IPS-NIHi11 (cell line): ENCODE measurements at regions not wholly inside any gene's neighbourhood (a gene's known extent, or its start where the extent isn't known, plus 50 kb on each side); places are given as distances from the start of the nearest gene placed in this dataset.

Source experiments
- DNase-seq: peaks from one replicate; pipeline ENCODE4 v3.0.0; 2012; ENCODE audit warnings: mixed read lengths, low spot score

DNA sequence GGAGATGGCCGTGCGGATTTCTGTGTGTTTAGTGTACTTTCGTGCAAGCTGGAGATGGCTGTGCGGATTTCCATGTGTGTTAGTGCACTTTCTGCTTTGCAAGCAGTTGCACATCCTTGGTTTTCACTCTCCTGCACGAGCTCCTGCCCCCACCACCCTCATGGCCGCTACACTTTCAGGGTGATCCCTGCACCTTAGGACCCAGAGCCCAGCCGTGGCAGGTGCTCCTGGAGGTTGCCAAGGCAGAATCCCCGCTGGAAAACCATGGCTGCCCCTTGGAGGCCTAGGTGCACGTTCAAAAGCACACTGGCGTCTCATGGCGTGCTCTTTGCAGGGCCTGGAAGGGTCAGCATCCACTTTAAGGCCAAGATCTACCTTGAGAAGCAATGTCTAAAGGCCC lies 311.0 kb upstream of the TNRC6C start:
- DNase-seq, result no peak

GRCh38 chr17:77649717-77650211 lies 308.7 kb upstream of the TNRC6C start:
- no peak for DNase-seq

DNA sequence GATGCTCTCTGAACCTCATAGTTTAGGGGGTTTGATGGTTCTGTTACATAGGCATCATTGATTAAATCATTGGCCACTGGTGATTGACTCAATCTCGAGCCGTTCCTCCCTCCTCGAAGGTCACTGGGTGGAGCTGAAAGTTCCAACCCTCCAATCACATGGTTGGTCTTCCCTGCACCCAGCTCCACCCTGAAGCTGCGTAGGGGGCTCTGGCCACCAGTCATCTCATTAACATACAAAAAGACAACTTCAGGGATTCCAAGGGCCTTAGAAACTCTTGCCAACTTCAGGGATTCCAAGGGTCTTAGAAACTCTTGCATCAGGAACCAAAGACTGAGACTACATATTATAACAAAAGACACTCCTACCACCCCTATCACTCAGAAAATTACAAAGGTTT lies 306.5 kb upstream of the TNRC6C start:
- DNase-seq, result no peak

DNA sequence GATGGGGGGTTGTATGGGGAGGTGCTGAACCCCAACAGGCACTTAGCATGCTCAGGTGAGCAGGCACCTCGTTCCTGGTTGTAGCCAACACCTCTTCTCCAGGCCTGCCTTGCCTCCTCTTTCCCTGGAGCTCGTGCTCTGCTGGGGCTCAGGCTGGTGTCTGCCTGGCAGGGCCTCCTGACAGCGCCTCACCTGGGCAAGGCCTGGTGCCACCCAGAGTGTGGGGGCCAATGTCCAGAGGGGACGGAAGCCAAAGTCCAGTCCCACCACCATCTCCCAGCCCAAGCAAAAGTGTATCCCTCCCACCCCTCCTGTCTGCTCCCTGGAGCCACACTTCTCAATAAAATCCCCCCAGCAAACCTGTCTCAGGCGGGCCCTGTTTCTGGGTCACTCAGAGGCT lies 304.2 kb upstream of the TNRC6C start:
- DNase-seq, result no peak

DNA sequence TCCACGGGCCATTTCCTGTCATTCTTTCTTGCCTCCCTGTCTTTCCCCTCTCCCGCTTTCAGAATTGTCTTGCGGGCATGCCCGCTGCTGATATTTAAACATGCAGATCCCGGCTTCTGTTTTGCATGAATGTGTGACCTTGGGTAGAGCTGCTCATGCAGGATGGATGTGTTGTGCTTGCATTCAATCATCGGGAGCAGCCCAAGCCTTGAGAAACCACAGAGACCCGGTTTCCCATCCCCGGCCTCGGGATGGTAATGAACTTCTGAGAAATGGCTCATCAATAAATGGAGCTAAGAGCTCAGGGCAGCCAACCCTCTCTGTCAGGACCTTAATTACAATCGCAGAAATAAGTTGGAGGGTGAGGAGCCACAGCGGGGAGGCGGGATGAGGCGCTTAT lies 303.7 kb upstream of the TNRC6C start:
- DNase-seq, result no peak

DNA sequence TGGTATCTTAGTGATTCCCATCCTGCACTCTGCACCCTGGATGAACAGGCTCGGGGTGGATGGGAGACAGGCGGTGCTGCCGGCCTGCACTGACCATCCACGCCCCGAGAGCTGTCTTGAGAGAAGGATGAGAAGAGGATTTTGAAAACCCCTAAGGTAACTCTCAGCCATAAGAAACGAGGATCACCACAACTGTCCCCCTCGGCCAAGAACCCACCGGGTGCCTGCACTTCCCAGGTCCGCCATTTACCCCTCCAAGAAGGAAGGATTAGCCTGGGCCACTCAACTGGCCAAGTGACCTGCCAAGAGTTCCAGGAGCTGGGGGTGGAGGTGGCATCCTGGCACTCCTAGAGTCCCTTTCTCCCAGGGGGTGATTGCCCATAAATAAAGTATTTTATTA lies 302.4 kb upstream of the TNRC6C start:
- DNase-seq, result no peak

DNA sequence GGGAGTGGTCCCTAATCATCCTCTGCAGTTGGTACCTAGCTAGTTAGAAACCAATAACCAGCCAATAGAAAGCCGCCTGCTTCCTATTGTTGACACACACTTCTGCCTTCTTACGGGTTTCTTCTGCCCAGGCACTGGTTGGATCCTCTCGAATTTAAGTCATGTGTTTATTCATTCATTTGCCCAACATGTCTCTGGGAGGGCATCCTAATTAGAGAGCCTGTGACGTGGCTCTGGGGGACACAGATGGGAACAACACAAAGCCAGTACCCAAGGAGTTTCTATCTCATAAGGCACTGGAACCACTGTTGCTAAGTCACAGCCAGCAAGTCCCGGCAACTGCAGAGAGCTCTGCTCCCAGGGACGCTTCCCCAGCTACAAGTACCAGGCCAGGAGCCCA lies 300.7 kb upstream of the TNRC6C start:
- no peak for DNase-seq

DNA sequence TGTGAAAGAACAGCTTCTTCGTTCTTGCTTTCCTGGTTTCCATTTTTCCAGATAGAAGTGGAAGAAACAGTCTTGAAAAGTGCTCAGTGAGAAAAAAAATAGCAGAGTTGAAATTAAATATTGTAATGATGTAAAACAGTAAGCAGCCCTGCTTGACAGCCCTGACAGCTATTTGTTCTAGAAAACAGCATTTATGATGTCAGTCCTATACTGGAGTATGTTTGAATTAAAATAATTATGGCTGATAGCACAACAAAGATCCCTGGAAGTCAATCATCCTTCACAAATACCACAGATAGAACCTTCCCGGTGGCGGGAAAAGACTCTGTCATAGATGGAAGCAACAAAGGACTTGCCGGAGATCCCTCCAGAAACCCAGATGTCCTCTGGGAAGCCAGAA lies 298.0 kb upstream of the TNRC6C start:
- DNase-seq, result no peak

DNA sequence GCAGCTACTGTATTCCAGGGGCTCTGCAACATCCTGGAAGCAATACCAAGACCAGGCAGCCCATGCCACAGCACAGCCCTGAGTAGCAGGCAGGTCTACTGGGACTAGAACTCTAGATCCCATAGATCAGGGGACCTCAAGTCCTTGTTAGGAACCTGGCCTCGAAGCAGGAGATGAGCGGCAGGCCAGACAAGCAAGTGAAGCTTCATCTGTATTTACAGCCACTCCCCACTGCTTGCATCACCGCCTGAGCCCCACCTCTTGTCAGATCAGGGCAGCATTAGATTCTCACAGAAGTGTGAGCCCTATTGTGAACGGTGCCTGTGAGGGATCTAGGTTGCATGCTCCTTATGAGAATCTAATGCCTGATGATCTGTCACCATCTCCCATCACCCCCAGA lies 295.7 kb upstream of the TNRC6C start:
- no peak for DNase-seq

GRCh38 chr17:77664097-77664729 lies 294.3 kb upstream of the TNRC6C start:
- no peak for DNase-seq

DNA sequence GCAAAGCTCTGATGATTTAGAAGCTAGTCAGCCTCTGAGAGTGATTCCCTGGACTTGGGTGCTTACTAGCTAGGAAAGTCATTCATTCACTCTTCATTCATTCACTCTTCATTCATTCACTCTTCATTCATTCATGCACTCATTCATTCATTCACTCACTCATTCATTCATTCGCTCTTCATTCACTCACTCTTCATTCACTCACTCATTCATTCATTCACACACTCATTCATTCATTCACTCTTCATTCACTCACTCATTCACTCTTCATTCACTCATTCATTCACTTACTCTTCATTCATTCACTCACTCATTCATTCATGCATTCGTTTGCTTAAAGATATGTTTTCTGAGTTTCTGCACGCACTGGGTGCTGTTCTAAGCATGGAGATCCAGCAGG lies 292.7 kb upstream of the TNRC6C start:
- no peak for DNase-seq

- no peak for DNase-seq
These were observed 292.0 kb upstream of the TNRC6C start for GRCh38 chr17:77666462-77666861.

- no peak for DNase-seq
These were observed 291.6 kb upstream of the TNRC6C start for GRCh38 chr17:77666881-77667395.

DNA sequence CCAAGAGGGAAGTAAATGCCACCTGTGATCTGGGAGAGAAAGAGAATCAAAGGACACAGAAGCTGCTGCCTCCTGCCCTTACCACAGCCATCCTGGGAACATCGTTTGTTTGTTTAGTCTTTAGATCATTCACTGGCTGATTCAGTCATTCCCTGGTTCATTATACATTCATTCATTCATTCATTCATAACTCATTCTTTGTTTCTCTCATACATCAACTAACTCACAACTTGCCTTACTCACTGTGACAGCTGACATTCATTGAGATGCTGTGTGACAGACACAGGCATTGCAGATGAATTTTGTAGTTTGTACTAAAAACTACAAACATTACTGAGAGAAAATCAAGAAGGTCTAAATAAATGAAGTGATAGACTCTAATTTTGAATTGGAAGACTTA lies 291.0 kb upstream of the TNRC6C start:
- no peak for DNase-seq

- DNase-seq, result no peak
These were observed 290.0 kb upstream of the TNRC6C start for GRCh38 chr17:77668518-77668917.

GRCh38 chr17:77670173-77670572 lies 288.3 kb upstream of the TNRC6C start:
- no peak for DNase-seq

DNA sequence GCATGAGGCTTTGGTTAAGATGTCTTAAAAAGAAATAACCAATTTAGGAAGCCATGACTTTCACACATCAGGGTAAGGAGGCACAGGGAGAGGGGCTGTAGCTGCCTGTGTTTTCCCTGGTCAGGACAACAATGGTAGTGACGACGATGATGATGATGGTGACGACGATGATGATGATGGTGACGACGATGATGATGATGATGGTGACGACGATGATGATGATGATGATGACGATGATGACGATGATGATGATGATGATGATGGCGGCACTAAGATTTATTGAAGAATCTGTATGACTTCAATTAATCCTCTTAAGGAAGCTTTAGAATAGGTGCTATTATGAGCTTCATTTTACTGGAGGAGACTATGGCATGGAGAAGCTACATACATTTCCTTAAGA lies 284.1 kb upstream of the TNRC6C start:
- DNase-seq, result no peak

DNA sequence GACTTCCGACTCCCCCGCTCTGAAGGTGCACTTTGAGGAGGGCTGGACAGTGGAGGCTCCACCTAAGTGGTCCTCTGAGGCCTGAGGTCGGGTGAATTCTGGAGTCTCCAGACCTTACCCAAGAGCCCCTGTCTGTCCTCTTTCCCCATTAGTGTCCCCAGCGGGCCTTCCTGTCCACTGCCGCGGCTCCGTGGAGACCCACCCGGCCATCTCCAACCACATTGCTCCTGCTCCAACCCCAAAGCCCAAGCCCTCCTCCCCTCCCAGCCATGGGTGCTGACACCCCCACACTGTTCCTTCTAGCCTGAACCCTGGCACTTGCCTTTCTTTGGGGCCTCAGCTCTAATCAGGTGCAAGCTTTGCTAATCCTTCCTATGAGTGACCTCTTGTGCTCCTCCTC lies 283.1 kb upstream of the TNRC6C start:
- DNase-seq, result no peak

GRCh38 chr17:77675816-77676215 lies 282.7 kb upstream of the TNRC6C start:
- DNase-seq, result no peak

DNA sequence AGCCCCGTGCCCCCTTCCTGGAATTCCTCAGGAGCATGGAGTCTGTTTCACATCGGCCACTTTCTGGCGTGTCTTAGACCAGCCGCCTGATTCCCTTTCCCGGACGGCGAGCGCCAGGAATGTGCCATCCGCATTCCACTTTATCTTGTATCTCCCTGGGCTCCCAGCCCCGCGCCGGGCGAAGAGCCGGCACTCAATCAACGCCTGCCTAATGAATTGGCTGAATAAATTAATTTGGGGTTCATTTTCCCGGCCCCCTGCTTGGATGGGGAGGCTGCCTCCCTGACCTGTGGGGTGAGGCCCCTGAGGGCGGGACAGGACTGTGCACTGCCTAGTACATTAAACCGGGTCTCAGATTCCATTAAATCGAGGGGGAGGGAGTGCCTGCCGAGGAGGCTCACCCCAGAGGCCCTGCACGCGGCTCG lies 282.3 kb upstream of the TNRC6C start:
- DNase-seq, result no peak

DNA sequence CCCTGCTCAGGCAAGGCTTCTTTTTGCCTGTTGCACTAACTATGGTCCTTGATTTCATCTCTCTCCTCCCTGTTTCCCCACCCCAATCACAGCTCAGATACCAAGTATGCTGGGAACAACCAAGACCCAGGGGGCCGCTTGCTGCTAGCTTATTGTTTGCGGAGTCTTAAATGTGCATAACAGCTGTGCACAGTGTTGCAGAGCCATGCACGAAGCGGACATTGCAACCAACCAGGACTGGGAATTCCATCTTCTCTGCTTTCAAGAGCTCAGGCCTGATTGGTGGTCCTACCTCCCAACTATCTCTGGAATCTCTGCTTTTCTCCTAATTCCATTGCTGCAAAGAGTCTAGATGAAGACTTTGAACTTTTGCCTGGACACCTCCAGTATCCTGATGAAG lies 281.3 kb upstream of the TNRC6C start:
- DNase-seq, result no peak

GRCh38 chr17:77677630-77678029 lies 280.9 kb upstream of the TNRC6C start:
- DNase-seq, result no peak

- DNase-seq, result no peak
These were observed 278.9 kb upstream of the TNRC6C start for GRCh38 chr17:77679589-77679988.

GRCh38 chr17:77681861-77682260 lies 276.6 kb upstream of the TNRC6C start:
- no peak for DNase-seq
